Activated CD8-positive, alpha-beta T cell treated with anti-CD3 and anti-CD28 coated beads for 36 hours (primary cell): ENCODE measurements at regions not wholly inside any gene's neighbourhood (a gene's known extent, or its start where the extent isn't known, plus 50 kb on each side); places are given as distances from the start of the nearest gene placed in this dataset.

ENCODE experiments used
- ATAC-seq: fragments of 200-7000 bp; cut with Tn5 transposase; one replicate; pipeline ENCODE4 v1.10.0; 2021; ENCODE audit warnings: mild to moderate bottlenecking, moderate library complexity
- CTCF ChIA-PET: fragments of 350-600 bp; sonication (Branson Sonifier 250); formaldehyde crosslinking; loops from one replicate; lab custom pipeline; 2021; ENCODE audit warnings: antibody characterized with exemption; lab: Charles Lee
- POLR2A ChIA-PET: fragments of 350-600 bp; sonication (Branson Sonifier 250); formaldehyde crosslinking; loops from one replicate; lab custom pipeline; 2021; ENCODE audit warnings: antibody characterized with exemption; lab: Charles Lee
- DNase-seq: peaks from one replicate; pipeline ENCODE4 v3.0.0-alpha.2; 2020
- H3K27ac Mint-ChIP-seq: one replicate; pipeline ENCODE4 v1.8.0; 2021; ENCODE audit warnings: mild to moderate bottlenecking, mixed read lengths
- H3K27me3 Mint-ChIP-seq: one replicate; pipeline ENCODE4 v1.8.0; 2021; ENCODE audit warnings: mixed read lengths
- H3K36me3 Mint-ChIP-seq: one replicate; pipeline ENCODE4 v1.8.0; 2021; ENCODE audit warnings: low read depth, mixed read lengths
- H3K4me1 Mint-ChIP-seq: one replicate; pipeline ENCODE4 v1.8.0; 2021; ENCODE audit warnings: low read depth, mixed read lengths
- H3K4me3 Mint-ChIP-seq: one replicate; pipeline ENCODE4 v1.8.0; 2021; ENCODE audit warnings: mild to moderate bottlenecking, moderate library complexity, mixed read lengths
- H3K9me3 Mint-ChIP-seq: one replicate; pipeline ENCODE4 v1.8.0; 2021; ENCODE audit warnings: mixed read lengths
- intact Hi-C: fragments of 100-400 bp; cut with micrococcal nuclease; formaldehyde crosslinking; loops from one replicate; pipeline ENCODE4 v1.10.0; 2022
- TF ChIP-seq, protein P1 (sequence below): fragments of 200-600 bp; IDR thresholded peaks from one replicate; pipeline ENCODE4 v1.8.0; 2022; ENCODE audit warnings: antibody characterized with exemption, mild to moderate bottlenecking

- TF ChIP-seq, protein P1, sequence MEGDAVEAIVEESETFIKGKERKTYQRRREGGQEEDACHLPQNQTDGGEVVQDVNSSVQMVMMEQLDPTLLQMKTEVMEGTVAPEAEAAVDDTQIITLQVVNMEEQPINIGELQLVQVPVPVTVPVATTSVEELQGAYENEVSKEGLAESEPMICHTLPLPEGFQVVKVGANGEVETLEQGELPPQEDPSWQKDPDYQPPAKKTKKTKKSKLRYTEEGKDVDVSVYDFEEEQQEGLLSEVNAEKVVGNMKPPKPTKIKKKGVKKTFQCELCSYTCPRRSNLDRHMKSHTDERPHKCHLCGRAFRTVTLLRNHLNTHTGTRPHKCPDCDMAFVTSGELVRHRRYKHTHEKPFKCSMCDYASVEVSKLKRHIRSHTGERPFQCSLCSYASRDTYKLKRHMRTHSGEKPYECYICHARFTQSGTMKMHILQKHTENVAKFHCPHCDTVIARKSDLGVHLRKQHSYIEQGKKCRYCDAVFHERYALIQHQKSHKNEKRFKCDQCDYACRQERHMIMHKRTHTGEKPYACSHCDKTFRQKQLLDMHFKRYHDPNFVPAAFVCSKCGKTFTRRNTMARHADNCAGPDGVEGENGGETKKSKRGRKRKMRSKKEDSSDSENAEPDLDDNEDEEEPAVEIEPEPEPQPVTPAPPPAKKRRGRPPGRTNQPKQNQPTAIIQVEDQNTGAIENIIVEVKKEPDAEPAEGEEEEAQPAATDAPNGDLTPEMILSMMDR, result no peak
- no peaks in the 10 kb centered on the region for H3K9me3 Mint-ChIP-seq
- DNase-seq (no peak), ATAC-seq (no peak)
- ChIA-PET CTCF (no interaction called here), POLR2A (no interaction called here)
- no peaks in the 10 kb centered on the region for H3K4me1 Mint-ChIP-seq
- intact Hi-C loops, result no loop called here
- no peak overlapping the region for H3K4me3 Mint-ChIP-seq
- H3K36me3 Mint-ChIP-seq, result no peaks in the 10 kb centered on the region
- H3K27me3 Mint-ChIP-seq, result peaks cover 4% of the 10 kb centered on the region
- H3K27ac Mint-ChIP-seq, result no peak overlapping the region
Measured at GRCh38 chr6:105546754-105547153, 143.9 kb upstream of the PREP start.

GRCh38 chr6:105545947-105546731 is 143.3 kb upstream of the PREP start:
- no peaks in the 10 kb centered on the region for H3K4me1 Mint-ChIP-seq
- no peak overlapping the region for H3K27ac Mint-ChIP-seq
- H3K27me3 Mint-ChIP-seq, result peaks cover 3% of the 10 kb centered on the region
- no peaks in the 10 kb centered on the region for H3K9me3 Mint-ChIP-seq
- DNase-seq (no peak), ATAC-seq (no peak)
- intact Hi-C loops, result no loop called here
- TF ChIP-seq, protein P1, result no peak
- no peak overlapping the region for H3K4me3 Mint-ChIP-seq
- no peaks in the 10 kb centered on the region for H3K36me3 Mint-ChIP-seq
- ChIA-PET CTCF (no interaction called here), POLR2A (interaction anchor here (1.1 kb wide), 1 partner anchor 34 kb away, joined by 3 read pairs; no protein-coding TSS in a partner anchor)

- TF ChIP-seq, protein P1, result no peak
- DNase-seq, result no peak
- intact Hi-C loops, result no loop called here
- no peak overlapping the region for H3K4me3 Mint-ChIP-seq
- peaks cover 2% of the 10 kb centered on the region for H3K27me3 Mint-ChIP-seq
- POLR2A ChIA-PET, result interaction anchor here (1.1 kb wide), 1 partner anchor 34 kb away, joined by 3 read pairs; no protein-coding TSS in a partner anchor
- no peaks in the 10 kb centered on the region for H3K4me1 Mint-ChIP-seq
- CTCF ChIA-PET, result no interaction called here
- no peaks in the 10 kb centered on the region for H3K36me3 Mint-ChIP-seq
- H3K9me3 Mint-ChIP-seq, result no peaks in the 10 kb centered on the region
- no peak for ATAC-seq
- H3K27ac Mint-ChIP-seq, result no peak overlapping the region
Measured at GRCh38 chr6:105545228-105545920, 142.5 kb upstream of the PREP start.

GRCh38 chr6:105539911-105540310 is 137.0 kb upstream of the PREP start:
- no peak for ATAC-seq
- no peaks in the 10 kb centered on the region for H3K36me3 Mint-ChIP-seq
- no peaks in the 10 kb centered on the region for H3K9me3 Mint-ChIP-seq
- H3K27ac Mint-ChIP-seq, result no peak overlapping the region
- ChIA-PET CTCF (interaction anchor here (1.5 kb wide), 1 partner anchor 43 kb away, joined by 3 read pairs; no protein-coding TSS in a partner anchor), POLR2A (interaction anchor here (0.6 kb wide), 1 partner anchor 10 kb away, joined by 3 read pairs; no protein-coding TSS in a partner anchor)
- DNase-seq, result no peak
- intact Hi-C loops, result no loop called here
- TF ChIP-seq, protein P1, result no peak
- no peak overlapping the region for H3K4me3 Mint-ChIP-seq
- H3K4me1 Mint-ChIP-seq, result no peaks in the 10 kb centered on the region
- H3K27me3 Mint-ChIP-seq, result no peaks in the 10 kb centered on the region
